ENCODE measurements at regions not wholly inside any gene's neighbourhood (a gene's known extent, or its start where the extent isn't known, plus 50 kb on each side); places are given as distances from the start of the nearest gene placed in this dataset.

- BruUV-seq (replicated peaks): no TSS peak
- ChIA-PET CTCF (ENCODE audit: low intra/inter-chr PET ratio) (no interaction called here), POLR2A (no interaction called here)
These were observed 426.9 kb downstream of the NOVA1 start for GRCh38 chr14:26170885-26171284.

More at GRCh38 chr14:26170885-26171284, 426.9 kb downstream of the NOVA1 start:
- Histone ChIP-seq H3K79me2 (ENCODE audit: control insufficient read depth, insufficient read depth, low read length) (no peaks in the 10 kb centered on the region), H2AFZ (ENCODE audit: low read depth, low read length) (no peak overlapping the region), H3K4me1 (replicated peaks in 1 of 2; ENCODE audit: control insufficient read depth in 2 of 2, insufficient read depth in 2 of 2, low read length in 2 of 2) (no peaks in the 10 kb centered on the region), H4K20me1 (replicated peaks; ENCODE audit: control insufficient read depth, insufficient read depth, low read length) (no peaks in the 10 kb centered on the region), H3K9me1 (ENCODE audit: control insufficient read depth, insufficient read depth, low read length) (no peaks in the 10 kb centered on the region), H3K4me3 (no peak overlapping the region), H3K27me3 (ENCODE audit: control insufficient read depth in 2 of 2, insufficient read depth in 2 of 2, low read length in 2 of 2) (no peaks in the 10 kb centered on the region), H3K36me3 (ENCODE audit: control insufficient read depth, insufficient read depth, low read length) (no peaks in the 10 kb centered on the region), H3K4me2 (ENCODE audit: insufficient read depth, low read length) (no peak overlapping the region), H3K9me3 (replicated peaks; ENCODE audit: control insufficient read depth, insufficient read depth, low read depth, low read length) (no peaks in the 10 kb centered on the region), H3K9ac (ENCODE audit: insufficient read depth in 1 of 2, low read depth in 2 of 2, low read length in 2 of 2) (no peak overlapping the region), H3K27ac (ENCODE audit: extremely low read depth, low read depth, low read length) (no peak overlapping the region)
- 0% methylated on average over 1 of the region's 1 CpG for WGBS (ENCODE audit: insufficient coverage, low coverage, missing lambda C conversion rate)
- ATAC-seq (no peak), DNase-seq (ENCODE audit: extremely low read depth in 1 of 4, low spot score in 3 of 4) (no peak), FAIRE-seq (no peak)
- intact Hi-C loops (cut with micrococcal nuclease) (no loop called here), in situ Hi-C loops (cut with MboI) (no loop called here)
- TF ChIP-seq POLR2AphosphoS5 (IDR thresholded peaks at IDR 0.05; ENCODE audit: control insufficient read depth, insufficient read depth, low read depth, low read length) (no peak), GTF2F1 (IDR thresholded peaks at IDR 0.05; ENCODE audit: low read depth, low read length) (no peak), KDM2B (CRISPR knock-in tag; IDR thresholded peaks at IDR 0.05) (no peak), ZNF444 (CRISPR knock-in tag; IDR thresholded peaks at IDR 0.05) (no peak), POLR2G (IDR thresholded peaks at IDR 0.05; ENCODE audit: low read depth, low read length) (no peak), MAX (CRISPR knock-in tag; IDR thresholded peaks at IDR 0.05) (no peak), GTF2A2 (tag; IDR thresholded peaks at IDR 0.05) (no peak), NCOA4 (IDR thresholded peaks at IDR 0.05; ENCODE audit: partially characterized antibody) (no peak), CREM (IDR thresholded peaks at IDR 0.05; ENCODE audit: low read depth) (no peak), PCBP2 (IDR thresholded peaks at IDR 0.05; ENCODE audit: low read depth, low read length, poor library complexity, severe bottlenecking) (no peak), ZKSCAN3 (CRISPR knock-in tag; IDR thresholded peaks at IDR 0.05) (no peak), POLR3G (IDR thresholded peaks at IDR 0.05; ENCODE audit: extremely low read depth, insufficient read length, insufficient replicate concordance) (no peak), RB1 (IDR thresholded peaks at IDR 0.05; ENCODE audit: low read depth) (no peak), HDAC6 (IDR thresholded peaks at IDR 0.05; ENCODE audit: low read depth, low read length) (no peak), PBX2 (CRISPR knock-in tag; IDR thresholded peaks at IDR 0.05; ENCODE audit: low read depth) (no peak), PBX2 (tag; conservative IDR thresholded peaks at IDR 0.05; ENCODE audit: low read depth) (no peak), PML (IDR thresholded peaks at IDR 0.05; ENCODE audit: low read length) (no peak)

All from K562 (cell line).